A549 (cell line): ENCODE measurements at regions not wholly inside any gene's neighbourhood (a gene's known extent, or its start where the extent isn't known, plus 50 kb on each side); places are given as distances from the start of the nearest gene placed in this dataset.

ENCODE experiments used
- BCL3 ChIP-seq: fragments of >200 bp; sonication (Bioruptor Twin); formaldehyde crosslinking; IDR thresholded peaks from 3 replicates; pipeline ENCODE4 v1.6.1; 2016
- CHD2 ChIP-seq: fragments of 150-350 bp; IDR thresholded peaks from 2 replicates; pipeline ENCODE4 v1.6.1; 2014; ENCODE audit warnings: low read length; ENCODE audit not compliant: partially characterized antibody
- CHD4 ChIP-seq: fragments of 200-600 bp; sonication (generic); IDR thresholded peaks from 2 replicates; pipeline ENCODE4 v1.6.1; 2016; ENCODE audit warnings: antibody characterized with exemption, mild to moderate bottlenecking, borderline replicate concordance
- CTCF ChIP-seq: fragments of >200 bp; sonication (Bioruptor Twin); formaldehyde crosslinking; IDR thresholded peaks from 3 replicates; pipeline ENCODE4 v1.5.1; 2016
- E2F6 ChIP-seq: IDR thresholded peaks from 2 replicates; pipeline ENCODE4 v1.6.1; 2012; ENCODE audit warnings: low read depth, borderline replicate concordance
- EP300 ChIP-seq, 2 experiments: fragments of >200 bp; sonication (Bioruptor Twin); formaldehyde crosslinking; IDR thresholded peaks; 2 replicates in 1 of 2; 3 replicates in 1 of 2; pipeline ENCODE4 v1.6.1; 2016 to 2017
- ESRRA ChIP-seq: fragments of 150-350 bp; IDR thresholded peaks from 2 replicates; pipeline ENCODE4 v1.6.1; 2014; ENCODE audit warnings: mild to moderate bottlenecking, low read length, borderline replicate concordance
- FOSB ChIP-seq: fragments of 250-450 bp; sonication (Bioruptor Pico); IDR thresholded peaks from 2 replicates; pipeline ENCODE4 v1.5.0; 2020; ENCODE audit warnings: mild to moderate bottlenecking, moderate library complexity
- HDAC2 ChIP-seq: fragments of 200-600 bp; sonication (generic); IDR thresholded peaks from 2 replicates; pipeline ENCODE4 v1.6.1; 2016
- MAZ ChIP-seq: fragments of 150-350 bp; IDR thresholded peaks from 2 replicates; pipeline ENCODE4 v1.6.1; 2014; ENCODE audit warnings: antibody characterized with exemption, low read depth, low read length, borderline replicate concordance
- PHF8 ChIP-seq: fragments of 200-600 bp; sonication (generic); IDR thresholded peaks from 2 replicates; pipeline ENCODE4 v1.6.1; 2016; ENCODE audit warnings: low read depth, mild to moderate bottlenecking, antibody characterized with exemption, moderate library complexity, borderline replicate concordance
- POLR2AphosphoS2 ChIP-seq: conservative IDR thresholded peaks from 2 replicates; pipeline ENCODE4 v1.6.1; 2012; ENCODE audit warnings: low read length, improper control_type of control experiment, inconsistent platforms
- REST ChIP-seq: fragments of 200-600 bp; sonication (generic); IDR thresholded peaks from 2 replicates; pipeline ENCODE4 v1.6.1; 2016; ENCODE audit warnings: antibody characterized with exemption, mild to moderate bottlenecking, moderate library complexity

GRCh38 chr2:79355569-79355968 is 157.3 kb upstream of the CTNNA2 start:
- no peak for TF ChIP-seq CTCF
- no peak for TF ChIP-seq ESRRA
- TF ChIP-seq PHF8 = no peak
- no peak for TF ChIP-seq EP300 (IDR thresholded peaks at IDR 0.05)
- TF ChIP-seq CHD4 = no peak
- no peak for TF ChIP-seq BCL3
- no peak for TF ChIP-seq FOSB
- TF ChIP-seq POLR2AphosphoS2 = no peak
- TF ChIP-seq MAZ = no peak
- TF ChIP-seq E2F6 = no peak
- TF ChIP-seq REST = no peak
- TF ChIP-seq CHD2 = no peak
- TF ChIP-seq HDAC2 = no peak
